ENCODE measurements at regions not wholly inside any gene's neighbourhood (a gene's known extent, or its start where the extent isn't known, plus 50 kb on each side); places are given as distances from the start of the nearest gene placed in this dataset.

DNA sequence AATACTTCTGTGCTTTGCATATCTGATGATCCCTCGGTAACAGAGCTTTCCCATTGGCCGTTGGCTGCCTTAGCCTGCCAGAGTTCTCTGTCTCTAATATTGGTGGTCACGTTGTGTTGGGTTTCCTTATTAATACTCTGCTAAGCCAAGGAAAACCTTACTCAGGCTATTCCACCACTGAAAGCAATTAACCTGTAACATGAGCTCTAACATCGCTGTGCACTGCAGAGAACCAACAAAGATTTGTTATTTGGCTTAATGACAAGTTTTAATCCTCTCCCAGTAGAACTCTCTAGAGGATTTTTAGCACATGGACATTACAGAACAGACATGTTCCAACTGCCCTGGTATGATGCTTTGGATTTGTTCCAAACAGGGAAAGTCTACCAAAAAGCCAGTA lies 825.9 kb upstream of the POU3F3 start:
- TF ChIP-seq ARNT (IDR thresholded peaks at IDR 0.05): no peak
- no peak for TF ChIP-seq ZNF384 (IDR thresholded peaks at IDR 0.05)
- no peak for TF ChIP-seq FOXK2 (IDR thresholded peaks at IDR 0.05)
- no peak for TF ChIP-seq SP1 (IDR thresholded peaks at IDR 0.05)
- TF ChIP-seq SUZ12 (IDR thresholded peaks at IDR 0.05): no peak
- TF ChIP-seq PKNOX1 (IDR thresholded peaks at IDR 0.05): no peak
- TF ChIP-seq NFRKB (IDR thresholded peaks at IDR 0.05): no peak
- no peak for TF ChIP-seq L3MBTL2 (conservative IDR thresholded peaks at IDR 0.05)
- no peak for TF ChIP-seq LEF1 (IDR thresholded peaks at IDR 0.05; ENCODE audit: borderline replicate concordance)
- no peak for TF ChIP-seq BHLHE40 (IDR thresholded peaks at IDR 0.05; ENCODE audit: borderline replicate concordance)
- DNase-seq (ENCODE audit: extremely low spot score): no peak
- CTCF ChIA-PET: no interaction called here
- POLR2A ChIA-PET: no interaction called here

DNA sequence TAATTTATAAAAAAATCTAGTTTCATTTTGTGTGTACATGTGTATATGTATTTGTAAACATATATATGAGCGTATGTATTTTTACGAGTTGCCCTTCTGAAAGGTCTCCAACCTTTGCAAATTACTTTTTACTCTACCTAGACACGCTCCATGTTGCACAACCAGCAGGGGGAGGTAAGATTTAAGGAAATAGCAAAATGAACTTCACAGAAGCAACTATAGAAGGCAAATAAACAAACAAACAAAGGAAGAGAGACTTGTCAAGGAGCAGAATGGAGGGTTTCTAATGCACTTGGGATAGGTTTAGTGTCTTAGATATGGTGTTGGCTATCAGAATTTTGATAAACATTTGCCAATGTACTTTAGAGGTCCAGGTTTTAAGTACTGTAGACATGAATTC lies 820.5 kb upstream of the POU3F3 start:
- DNase-seq (ENCODE audit: extremely low spot score): no peak
- TF ChIP-seq SUZ12 (IDR thresholded peaks at IDR 0.05) (no peak), LEF1 (IDR thresholded peaks at IDR 0.05; ENCODE audit: borderline replicate concordance) (no peak), TARDBP (IDR thresholded peaks at IDR 0.05) (no peak), BHLHE40 (IDR thresholded peaks at IDR 0.05; ENCODE audit: borderline replicate concordance) (no peak), ARNT (IDR thresholded peaks at IDR 0.05) (no peak), L3MBTL2 (conservative IDR thresholded peaks at IDR 0.05) (no peak), SP1 (IDR thresholded peaks at IDR 0.05) (no peak), NFRKB (IDR thresholded peaks at IDR 0.05) (no peak), CTBP1 (IDR thresholded peaks at IDR 0.05; ENCODE audit: borderline replicate concordance) (no peak), FOXK2 (IDR thresholded peaks at IDR 0.05) (no peak), ELF4 (IDR thresholded peaks at IDR 0.05) (no peak), ZNF384 (IDR thresholded peaks at IDR 0.05) (no peak), PKNOX1 (IDR thresholded peaks at IDR 0.05) (no peak), HDGF (IDR thresholded peaks at IDR 0.05; ENCODE audit: borderline replicate concordance) (no peak), FOXA1 (IDR thresholded peaks at IDR 0.05) (no peak), FOXM1 (IDR thresholded peaks at IDR 0.05; ENCODE audit: borderline replicate concordance) (no peak)
- CTCF ChIA-PET: no interaction called here
- POLR2A ChIA-PET: no interaction called here

GRCh38 chr2:104040771-104041170 lies 813.1 kb upstream of the POU3F3 start:
- ChIA-PET CTCF (no interaction called here), POLR2A (no interaction called here)
- TF ChIP-seq FOXK2 (IDR thresholded peaks at IDR 0.05) (no peak), FOXM1 (IDR thresholded peaks at IDR 0.05; ENCODE audit: borderline replicate concordance) (no peak), FOXA1 (IDR thresholded peaks at IDR 0.05) (no peak), ELF4 (IDR thresholded peaks at IDR 0.05) (no peak), ARNT (IDR thresholded peaks at IDR 0.05) (no peak), SUZ12 (IDR thresholded peaks at IDR 0.05) (no peak), TARDBP (IDR thresholded peaks at IDR 0.05) (no peak)
- no peak for DNase-seq (ENCODE audit: extremely low spot score)

GRCh38 chr2:104041351-104041750 lies 812.6 kb upstream of the POU3F3 start:
- no peak for DNase-seq (ENCODE audit: extremely low spot score)
- ChIA-PET POLR2A (no interaction called here), CTCF (no interaction called here)
- TF ChIP-seq SP1 (IDR thresholded peaks at IDR 0.05): no peak
- TF ChIP-seq PKNOX1 (IDR thresholded peaks at IDR 0.05): no peak
- no peak for TF ChIP-seq ARNT (IDR thresholded peaks at IDR 0.05)
- no peak for TF ChIP-seq FOXM1 (IDR thresholded peaks at IDR 0.05; ENCODE audit: borderline replicate concordance)
- TF ChIP-seq HDGF (IDR thresholded peaks at IDR 0.05; ENCODE audit: borderline replicate concordance): no peak
- no peak for TF ChIP-seq ZNF384 (IDR thresholded peaks at IDR 0.05)
- no peak for TF ChIP-seq ELF4 (IDR thresholded peaks at IDR 0.05)
- no peak for TF ChIP-seq TARDBP (IDR thresholded peaks at IDR 0.05)
- TF ChIP-seq LEF1 (IDR thresholded peaks at IDR 0.05; ENCODE audit: borderline replicate concordance): no peak
- no peak for TF ChIP-seq CTBP1 (IDR thresholded peaks at IDR 0.05; ENCODE audit: borderline replicate concordance)
- TF ChIP-seq FOXA1 (IDR thresholded peaks at IDR 0.05): no peak

- no peak for TF ChIP-seq BHLHE40 (IDR thresholded peaks at IDR 0.05; ENCODE audit: borderline replicate concordance)
- no peak for TF ChIP-seq FOXA1 (IDR thresholded peaks at IDR 0.05)
- TF ChIP-seq L3MBTL2 (conservative IDR thresholded peaks at IDR 0.05): no peak
- peak; percentile 46 for DNase-seq (ENCODE audit: extremely low spot score)
- POLR2A ChIA-PET: no interaction called here
- CTCF ChIA-PET: no interaction called here
These were observed 810.1 kb upstream of the POU3F3 start for GRCh38 chr2:104043864-104044263.

DNA sequence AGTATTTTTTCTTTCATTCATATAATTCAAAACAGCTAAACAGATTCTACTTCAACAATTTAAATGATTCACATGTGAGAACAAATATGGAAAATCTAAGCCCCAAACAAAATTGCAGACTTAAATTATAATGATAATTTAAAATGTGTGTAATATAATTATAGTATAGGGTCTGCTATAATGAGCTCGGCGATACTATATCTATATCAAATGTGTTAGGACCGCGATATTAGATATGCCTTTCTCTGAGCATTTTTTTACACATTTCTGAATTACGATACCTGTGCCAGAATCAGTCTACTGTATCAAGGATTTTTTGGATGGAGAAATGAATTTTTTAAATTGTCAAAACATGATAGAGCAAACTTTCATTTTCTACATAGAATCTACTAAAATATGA lies 808.8 kb upstream of the POU3F3 start:
- no peak for DNase-seq (ENCODE audit: extremely low spot score)
- no peak for TF ChIP-seq ARNT (IDR thresholded peaks at IDR 0.05)
- no peak for TF ChIP-seq TARDBP (IDR thresholded peaks at IDR 0.05)
- TF ChIP-seq CTBP1 (IDR thresholded peaks at IDR 0.05; ENCODE audit: borderline replicate concordance): no peak
- CTCF ChIA-PET: no interaction called here
- POLR2A ChIA-PET: no interaction called here

DNA sequence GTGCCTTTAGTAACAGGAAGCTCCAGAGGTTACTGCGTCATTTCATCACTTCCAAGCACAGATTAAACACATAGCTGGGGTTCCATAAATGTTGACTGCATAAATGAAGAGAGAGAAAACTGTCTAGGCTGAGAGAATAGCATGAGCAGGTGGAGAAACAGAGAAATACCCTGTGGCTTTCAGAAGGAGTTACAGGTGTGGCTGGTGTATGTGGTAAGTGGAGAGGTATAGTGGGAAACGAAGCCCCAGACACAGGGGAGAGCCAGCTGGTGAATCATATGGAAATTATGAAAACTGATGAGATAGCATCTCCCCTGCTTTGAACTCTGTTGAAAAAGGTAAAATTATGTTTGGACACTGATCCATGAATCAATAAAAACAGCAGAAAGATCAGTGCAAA lies 807.4 kb upstream of the POU3F3 start:
- TF ChIP-seq BHLHE40 (IDR thresholded peaks at IDR 0.05; ENCODE audit: borderline replicate concordance): no peak
- no peak for TF ChIP-seq CTBP1 (IDR thresholded peaks at IDR 0.05; ENCODE audit: borderline replicate concordance)
- no peak for DNase-seq (ENCODE audit: extremely low spot score)
- POLR2A ChIA-PET: no interaction called here
- CTCF ChIA-PET: no interaction called here
